Uterus (tissue), 2 donors: ENCODE measurements at regions not wholly inside any gene's neighbourhood (a gene's known extent, or its start where the extent isn't known, plus 50 kb on each side); places are given as distances from the start of the nearest gene placed in this dataset.

ENCODE experiments used
- POLR2A ChIP-seq, 2 donors: fragments of 450-650 bp; IDR thresholded peaks; one replicate each; pipeline ENCODE4 v1.6.1; 2016; ENCODE audit warnings: antibody characterized with exemption in 2 of 2, mild to moderate bottlenecking in 1 of 2, moderate library complexity in 1 of 2
- TF ChIP-seq, protein P1 (sequence below), 4 experiments: fragments of 200-600 bp in 2 of 4; fragments of 450-650 bp in 2 of 4; sonication (generic) in 2 of 4; IDR thresholded peaks; one replicate each; pipeline ENCODE4 v1.5.1; 2016 to 2019; ENCODE audit warnings: antibody characterized with exemption in 4 of 4, mild to moderate bottlenecking in 2 of 4, moderate library complexity in 1 of 4

DNA sequence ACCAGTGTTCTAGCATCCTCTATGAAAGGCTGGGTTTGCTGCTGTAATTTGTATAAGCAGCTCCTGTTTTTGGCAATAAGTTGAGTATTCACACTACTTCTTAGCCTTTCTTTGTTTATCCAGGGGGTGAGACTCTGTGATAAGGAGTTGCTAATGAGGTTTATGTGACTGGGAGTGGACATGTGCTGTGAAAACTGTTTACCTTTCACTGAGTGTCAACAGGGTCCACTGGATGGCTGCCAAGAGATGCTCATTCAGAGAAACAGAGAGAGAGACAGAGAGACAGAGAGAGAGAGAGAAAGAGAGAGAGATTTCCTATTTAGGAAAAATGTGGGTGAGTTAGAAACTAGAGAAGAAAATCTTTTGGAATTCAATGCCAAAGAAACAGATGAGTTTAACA, 233.9 kb downstream of the CHIC2 start:
- TF ChIP-seq, protein P1, sequence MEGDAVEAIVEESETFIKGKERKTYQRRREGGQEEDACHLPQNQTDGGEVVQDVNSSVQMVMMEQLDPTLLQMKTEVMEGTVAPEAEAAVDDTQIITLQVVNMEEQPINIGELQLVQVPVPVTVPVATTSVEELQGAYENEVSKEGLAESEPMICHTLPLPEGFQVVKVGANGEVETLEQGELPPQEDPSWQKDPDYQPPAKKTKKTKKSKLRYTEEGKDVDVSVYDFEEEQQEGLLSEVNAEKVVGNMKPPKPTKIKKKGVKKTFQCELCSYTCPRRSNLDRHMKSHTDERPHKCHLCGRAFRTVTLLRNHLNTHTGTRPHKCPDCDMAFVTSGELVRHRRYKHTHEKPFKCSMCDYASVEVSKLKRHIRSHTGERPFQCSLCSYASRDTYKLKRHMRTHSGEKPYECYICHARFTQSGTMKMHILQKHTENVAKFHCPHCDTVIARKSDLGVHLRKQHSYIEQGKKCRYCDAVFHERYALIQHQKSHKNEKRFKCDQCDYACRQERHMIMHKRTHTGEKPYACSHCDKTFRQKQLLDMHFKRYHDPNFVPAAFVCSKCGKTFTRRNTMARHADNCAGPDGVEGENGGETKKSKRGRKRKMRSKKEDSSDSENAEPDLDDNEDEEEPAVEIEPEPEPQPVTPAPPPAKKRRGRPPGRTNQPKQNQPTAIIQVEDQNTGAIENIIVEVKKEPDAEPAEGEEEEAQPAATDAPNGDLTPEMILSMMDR (IDR thresholded peaks at IDR 0.05) = no peak
- TF ChIP-seq POLR2A (IDR thresholded peaks at IDR 0.05) = no peak
